ENCODE measurements at regions not wholly inside any gene's neighbourhood (a gene's known extent, or its start where the extent isn't known, plus 50 kb on each side); places are given as distances from the start of the nearest gene placed in this dataset.

DNA sequence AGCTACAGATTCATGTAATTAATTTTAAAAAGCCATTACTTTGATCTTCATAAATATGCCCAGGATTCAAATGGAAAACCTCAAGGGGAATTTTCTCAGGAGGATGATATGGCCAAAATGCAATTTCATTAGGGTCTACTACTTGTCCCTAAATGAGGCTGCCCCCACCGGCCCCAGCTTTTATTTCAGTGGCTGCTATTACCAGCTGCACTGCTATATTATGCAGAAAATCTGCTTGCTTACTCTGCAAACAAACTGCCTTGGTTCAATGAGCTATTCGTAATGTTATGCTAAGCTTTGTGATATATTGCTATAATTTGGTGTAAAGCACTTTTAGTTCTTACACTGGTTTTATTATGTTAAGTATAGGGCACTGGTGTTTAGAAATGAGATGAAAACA, 137.3 kb upstream of the TMTC4 start:
- no peak overlapping the region for H3K9ac ChIP-seq (ENCODE audit: extremely low read depth, low read length, poor library complexity, severe bottlenecking)
- Mint-ChIP-seq H3K4me3 (no peak overlapping the region), H3K27me3 (ENCODE audit: insufficient read depth) (no peaks in the 10 kb centered on the region), H3K9me3 (no peaks in the 10 kb centered on the region), H3K4me1 (no peaks in the 10 kb centered on the region), H3K36me3 (ENCODE audit: low read depth) (no peaks in the 10 kb centered on the region), H3K27ac (no peak overlapping the region)
- no peaks in the 10 kb centered on the region for H3K9me3 ChIP-seq (ENCODE audit: control insufficient read depth, low read length)
- no peaks in the 10 kb centered on the region for H3K4me1 ChIP-seq (ENCODE audit: control insufficient read depth, insufficient read depth, low read length)
- no peak overlapping the region for H3K4me3 ChIP-seq (ENCODE audit: low read length)
- TF ChIP-seq, protein P1, sequence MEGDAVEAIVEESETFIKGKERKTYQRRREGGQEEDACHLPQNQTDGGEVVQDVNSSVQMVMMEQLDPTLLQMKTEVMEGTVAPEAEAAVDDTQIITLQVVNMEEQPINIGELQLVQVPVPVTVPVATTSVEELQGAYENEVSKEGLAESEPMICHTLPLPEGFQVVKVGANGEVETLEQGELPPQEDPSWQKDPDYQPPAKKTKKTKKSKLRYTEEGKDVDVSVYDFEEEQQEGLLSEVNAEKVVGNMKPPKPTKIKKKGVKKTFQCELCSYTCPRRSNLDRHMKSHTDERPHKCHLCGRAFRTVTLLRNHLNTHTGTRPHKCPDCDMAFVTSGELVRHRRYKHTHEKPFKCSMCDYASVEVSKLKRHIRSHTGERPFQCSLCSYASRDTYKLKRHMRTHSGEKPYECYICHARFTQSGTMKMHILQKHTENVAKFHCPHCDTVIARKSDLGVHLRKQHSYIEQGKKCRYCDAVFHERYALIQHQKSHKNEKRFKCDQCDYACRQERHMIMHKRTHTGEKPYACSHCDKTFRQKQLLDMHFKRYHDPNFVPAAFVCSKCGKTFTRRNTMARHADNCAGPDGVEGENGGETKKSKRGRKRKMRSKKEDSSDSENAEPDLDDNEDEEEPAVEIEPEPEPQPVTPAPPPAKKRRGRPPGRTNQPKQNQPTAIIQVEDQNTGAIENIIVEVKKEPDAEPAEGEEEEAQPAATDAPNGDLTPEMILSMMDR (conservative IDR thresholded peaks at IDR 0.05): no peak
- DNase-seq: no peak
- no peaks in the 10 kb centered on the region for H3K36me3 ChIP-seq (ENCODE audit: control insufficient read depth, insufficient read depth, low read length)
- 84 to 90% methylated on average over 2 of the region's 2 CpGs for WGBS, 2 experiments (ENCODE audit: insufficient coverage in 1 of 2, insufficient read length in 1 of 2)
- no peaks in the 10 kb centered on the region for H3K27me3 ChIP-seq (ENCODE audit: control insufficient read depth, insufficient read depth, low read length, poor library complexity, severe bottlenecking)
- peak overlapping the region; percentile 12 for H3K27ac ChIP-seq (ENCODE audit: low read depth, low read length)

DNA sequence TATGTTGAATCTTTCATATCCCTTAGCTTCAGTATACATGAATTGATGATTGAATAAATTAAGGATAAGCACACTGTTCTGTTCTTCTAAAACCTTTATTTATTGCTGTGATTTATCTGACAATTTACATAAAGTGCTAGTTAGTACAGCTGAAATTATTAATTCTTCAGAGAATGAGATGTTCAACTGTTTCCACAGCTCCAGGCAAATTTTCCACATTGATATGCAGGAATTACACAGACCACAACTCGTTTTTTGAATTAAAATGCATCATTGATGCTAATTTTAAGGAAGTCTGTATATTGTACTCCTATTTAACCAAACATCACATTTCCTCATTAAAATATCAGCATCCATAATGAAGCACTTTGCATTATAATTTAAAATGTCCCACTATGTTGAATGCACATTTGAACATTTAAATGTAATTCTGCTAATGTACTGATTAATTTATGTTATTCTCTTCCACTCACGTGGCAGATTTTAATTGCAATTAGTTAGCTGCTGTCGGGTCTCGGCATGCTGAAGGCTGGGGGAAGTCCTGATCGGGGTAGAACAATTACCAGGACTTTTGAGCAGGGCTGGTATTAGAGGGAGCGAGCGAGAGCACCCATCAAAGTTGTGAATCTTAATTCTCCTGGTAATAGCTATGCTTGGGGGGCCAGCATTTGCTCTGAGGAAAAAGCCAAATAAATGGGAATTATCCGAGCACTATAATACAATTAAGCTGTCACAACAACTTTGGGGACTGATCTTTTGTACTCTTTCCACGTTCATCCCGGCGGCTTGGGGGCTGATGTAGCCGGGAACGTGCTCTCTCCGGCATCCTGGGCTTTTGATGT, 136.7 kb upstream of the TMTC4 start:
- WGBS, 2 experiments (ENCODE audit: insufficient coverage in 1 of 2, insufficient read length in 1 of 2): 89 to 94% methylated on average over 2 to 13 of the region's 14 CpGs

DNA sequence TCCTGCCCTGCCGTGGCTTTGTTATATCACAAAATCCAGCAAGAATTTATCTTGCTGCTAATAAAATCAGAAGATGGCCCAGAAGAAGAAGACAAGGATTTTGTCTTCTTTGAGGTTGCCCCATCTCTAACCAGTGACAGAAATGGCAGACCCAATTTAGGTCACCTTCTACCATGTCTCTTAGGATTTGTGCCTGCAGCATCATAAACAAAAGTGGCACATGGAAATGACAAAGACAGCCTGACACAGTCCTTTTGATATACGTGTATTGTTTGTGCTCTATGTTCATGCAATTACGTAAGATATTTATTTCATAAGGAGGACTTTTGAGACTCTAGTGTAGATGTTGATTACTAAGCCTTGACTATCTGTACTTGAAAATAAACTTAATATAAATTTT, 135.9 kb upstream of the TMTC4 start:
- Mint-ChIP-seq H3K36me3 (ENCODE audit: low read depth) (no peaks in the 10 kb centered on the region), H3K4me1 (peaks cover 2% of the 10 kb centered on the region), H3K9me3 (no peaks in the 10 kb centered on the region), H3K27ac (no peak overlapping the region), H3K4me3 (no peak overlapping the region), H3K27me3 (ENCODE audit: insufficient read depth) (no peaks in the 10 kb centered on the region)
- no peaks in the 10 kb centered on the region for H3K4me1 ChIP-seq (ENCODE audit: control insufficient read depth, insufficient read depth, low read length)
- TF ChIP-seq, protein P1 (conservative IDR thresholded peaks at IDR 0.05): no peak
- 88 to 91% methylated on average over 1 to 3 of the region's 3 CpGs for WGBS, 2 experiments (ENCODE audit: insufficient coverage in 1 of 2, insufficient read length in 1 of 2)
- no peak overlapping the region for H3K4me3 ChIP-seq (ENCODE audit: low read length)
- no peak for DNase-seq
- H3K9ac ChIP-seq (ENCODE audit: extremely low read depth, low read length, poor library complexity, severe bottlenecking): no peak overlapping the region
- no peaks in the 10 kb centered on the region for H3K27me3 ChIP-seq (ENCODE audit: control insufficient read depth, insufficient read depth, low read length, poor library complexity, severe bottlenecking)
- H3K36me3 ChIP-seq (ENCODE audit: control insufficient read depth, insufficient read depth, low read length): no peaks in the 10 kb centered on the region
- H3K9me3 ChIP-seq (ENCODE audit: control insufficient read depth, low read length): no peaks in the 10 kb centered on the region
- H3K27ac ChIP-seq (ENCODE audit: low read depth, low read length): no peak overlapping the region

More for the DNA sequence above, 136.7 kb upstream of the TMTC4 start:
- H3K27ac ChIP-seq (ENCODE audit: low read depth, low read length): peak overlapping the region; percentile 12
- TF ChIP-seq, protein P1 (conservative IDR thresholded peaks at IDR 0.05): no peak
- no peaks in the 10 kb centered on the region for H3K4me1 ChIP-seq (ENCODE audit: control insufficient read depth, insufficient read depth, low read length)
- no peaks in the 10 kb centered on the region for H3K36me3 ChIP-seq (ENCODE audit: control insufficient read depth, insufficient read depth, low read length)
- no peaks in the 10 kb centered on the region for H3K36me3 Mint-ChIP-seq (ENCODE audit: low read depth)
- DNase-seq: no peak
- H3K4me3 ChIP-seq (ENCODE audit: low read length): no peak overlapping the region
- no peaks in the 10 kb centered on the region for H3K9me3 Mint-ChIP-seq
- H3K27me3 ChIP-seq (ENCODE audit: control insufficient read depth, insufficient read depth, low read length, poor library complexity, severe bottlenecking): no peaks in the 10 kb centered on the region
- no peak overlapping the region for H3K27ac Mint-ChIP-seq
- no peaks in the 10 kb centered on the region for H3K9me3 ChIP-seq (ENCODE audit: control insufficient read depth, low read length)
- H3K4me1 Mint-ChIP-seq: no peaks in the 10 kb centered on the region
- no peak overlapping the region for H3K4me3 Mint-ChIP-seq
- no peaks in the 10 kb centered on the region for H3K27me3 Mint-ChIP-seq (ENCODE audit: insufficient read depth)
- H3K9ac ChIP-seq (ENCODE audit: extremely low read depth, low read length, poor library complexity, severe bottlenecking): no peak overlapping the region
